ENCODE measurements at regions not wholly inside any gene's neighbourhood (a gene's known extent, or its start where the extent isn't known, plus 50 kb on each side); places are given as distances from the start of the nearest gene placed in this dataset.

DNA sequence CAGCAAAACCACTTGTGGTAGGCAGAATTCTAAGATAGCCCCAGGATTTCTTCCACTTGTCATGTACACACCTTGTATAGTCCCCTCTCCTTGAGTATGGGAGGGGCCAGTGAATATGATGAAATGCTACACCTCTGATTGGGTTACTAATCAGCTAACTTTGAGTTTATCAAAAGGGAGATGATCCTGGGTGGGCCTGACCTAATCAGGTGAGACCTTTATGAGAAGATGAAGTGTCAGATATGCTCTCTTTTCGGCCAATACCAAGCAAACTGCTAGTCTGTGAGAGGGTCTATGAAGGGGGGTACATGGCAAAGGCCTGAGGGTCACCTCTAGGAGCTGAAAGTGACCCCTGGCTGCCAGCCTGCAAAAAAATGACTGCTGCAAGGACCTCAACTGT, 154.3 kb upstream of the CRY1 start:
- ATAC-seq (no peak), FAIRE-seq (no peak), DNase-seq (ENCODE audit: low spot score) (no peak)
- ChIA-PET CTCF (ENCODE audit: low intra/inter-chr PET ratio, low total read pairs) (no interaction called here), POLR2A (no interaction called here)
- H3K27me3 ChIP-seq (ENCODE audit: control insufficient read depth in 1 of 2, insufficient read depth in 2 of 2, low read length in 2 of 2) = peaks cover 1 to 4% of the 10 kb centered on the region in 2 experiments; a peak in 1 of 5 replicates
- no peaks in the 10 kb centered on the region for H4K20me1 ChIP-seq (ENCODE audit: insufficient read depth, low read length)
- intact Hi-C loops (cut with micrococcal nuclease; ENCODE audit: unreplicated experiment) = no loop called here
- no peak overlapping the region for H3K4me2 ChIP-seq (ENCODE audit: low read depth, low read length)
- H3K4me1 ChIP-seq (ENCODE audit: insufficient read depth, low read length) = peaks cover 15% of the 10 kb centered on the region
- no peak overlapping the region for H2AFZ ChIP-seq (ENCODE audit: low read length)
- H3K79me2 ChIP-seq (ENCODE audit: insufficient read depth, low read length) = no peaks in the 10 kb centered on the region
- no peak overlapping the region for H3K9ac ChIP-seq (ENCODE audit: insufficient read depth, low read depth, low read length)
- 0% methylated on average over 1 of the region's 1 CpG for WGBS (ENCODE audit: low lambda C conversion rate)
- no peak overlapping the region for H3K27ac ChIP-seq (ENCODE audit: extremely low read length, insufficient read depth, low read length)
- in situ Hi-C loops (cut with HindIII; ENCODE audit: extremely low pct_ligation_motif_present, low pct_unique_long_range_greater_than_20kb) = no loop called here
- BruUV-seq (replicated peaks) = no TSS peak
- H3K4me3 ChIP-seq (replicated peaks in 1 of 3; ENCODE audit: insufficient read depth in 1 of 3, low read depth in 2 of 3, low read length in 3 of 3) = no peak overlapping the region
- no peaks in the 10 kb centered on the region for H3K9me3 ChIP-seq (ENCODE audit: low read length)
- H3K36me3 ChIP-seq (replicated peaks in 1 of 2; ENCODE audit: control insufficient read depth in 1 of 2, insufficient read depth in 2 of 2, low read length in 2 of 2) = no peaks in the 10 kb centered on the region
- TF ChIP-seq DNMT1 (CRISPR knock-in tag; IDR thresholded peaks at IDR 0.05) (no peak), ZNF513 (CRISPR knock-in tag; conservative IDR thresholded peaks at IDR 0.05) (no peak), KMT2A (CRISPR knock-in tag; IDR thresholded peaks at IDR 0.05) (no peak), MAF1 (CRISPR knock-in tag; IDR thresholded peaks at IDR 0.05; ENCODE audit: borderline replicate concordance) (no peak), USF2 (IDR thresholded peaks at IDR 0.05; ENCODE audit: low read depth, low read length) (no peak), USF2 (CRISPR knock-in tag; IDR thresholded peaks at IDR 0.05; ENCODE audit: borderline replicate concordance) (no peak), NFE2 (CRISPR knock-in tag; IDR thresholded peaks at IDR 0.05) (no peak), ZBTB38 (CRISPR knock-in tag; IDR thresholded peaks at IDR 0.05) (no peak), TCF12 (IDR thresholded peaks at IDR 0.05) (no peak), TCF12 (CRISPR knock-in tag; IDR thresholded peaks at IDR 0.05) (no peak), ZNF780A (CRISPR knock-in tag; IDR thresholded peaks at IDR 0.05) (no peak), EP300 (IDR thresholded peaks at IDR 0.05; ENCODE audit: low read depth in 2 of 2, low read length in 2 of 2) (no peak), EP300 (CRISPR knock-in tag; IDR thresholded peaks at IDR 0.05; ENCODE audit: borderline replicate concordance) (no peak), ZNF446 (CRISPR knock-in tag; IDR thresholded peaks at IDR 0.05) (no peak), THYN1 (CRISPR knock-in tag; IDR thresholded peaks at IDR 0.05; ENCODE audit: borderline replicate concordance, low read depth) (no peak)
- TF ChIP-seq, protein P1, sequence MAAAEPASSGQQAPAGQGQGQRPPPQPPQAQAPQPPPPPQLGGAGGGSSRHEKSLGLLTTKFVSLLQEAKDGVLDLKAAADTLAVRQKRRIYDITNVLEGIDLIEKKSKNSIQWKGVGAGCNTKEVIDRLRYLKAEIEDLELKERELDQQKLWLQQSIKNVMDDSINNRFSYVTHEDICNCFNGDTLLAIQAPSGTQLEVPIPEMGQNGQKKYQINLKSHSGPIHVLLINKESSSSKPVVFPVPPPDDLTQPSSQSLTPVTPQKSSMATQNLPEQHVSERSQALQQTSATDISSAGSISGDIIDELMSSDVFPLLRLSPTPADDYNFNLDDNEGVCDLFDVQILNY (CRISPR knock-in tag; conservative IDR thresholded peaks at IDR 0.05) = no peak
- TF ChIP-seq, protein P2, sequence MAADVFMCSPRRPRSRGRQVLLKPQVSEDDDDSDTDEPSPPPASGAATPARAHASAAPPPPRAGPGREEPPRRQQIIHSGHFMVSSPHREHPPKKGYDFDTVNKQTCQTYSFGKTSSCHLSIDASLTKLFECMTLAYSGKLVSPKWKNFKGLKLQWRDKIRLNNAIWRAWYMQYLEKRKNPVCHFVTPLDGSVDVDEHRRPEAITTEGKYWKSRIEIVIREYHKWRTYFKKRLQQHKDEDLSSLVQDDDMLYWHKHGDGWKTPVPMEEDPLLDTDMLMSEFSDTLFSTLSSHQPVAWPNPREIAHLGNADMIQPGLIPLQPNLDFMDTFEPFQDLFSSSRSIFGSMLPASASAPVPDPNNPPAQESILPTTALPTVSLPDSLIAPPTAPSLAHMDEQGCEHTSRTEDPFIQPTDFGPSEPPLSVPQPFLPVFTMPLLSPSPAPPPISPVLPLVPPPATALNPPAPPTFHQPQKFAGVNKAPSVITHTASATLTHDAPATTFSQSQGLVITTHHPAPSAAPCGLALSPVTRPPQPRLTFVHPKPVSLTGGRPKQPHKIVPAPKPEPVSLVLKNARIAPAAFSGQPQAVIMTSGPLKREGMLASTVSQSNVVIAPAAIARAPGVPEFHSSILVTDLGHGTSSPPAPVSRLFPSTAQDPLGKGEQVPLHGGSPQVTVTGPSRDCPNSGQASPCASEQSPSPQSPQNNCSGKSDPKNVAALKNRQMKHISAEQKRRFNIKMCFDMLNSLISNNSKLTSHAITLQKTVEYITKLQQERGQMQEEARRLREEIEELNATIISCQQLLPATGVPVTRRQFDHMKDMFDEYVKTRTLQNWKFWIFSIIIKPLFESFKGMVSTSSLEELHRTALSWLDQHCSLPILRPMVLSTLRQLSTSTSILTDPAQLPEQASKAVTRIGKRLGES (CRISPR knock-in tag; IDR thresholded peaks at IDR 0.05; ENCODE audit: borderline replicate concordance) = no peak
